ENCODE measurements at regions not wholly inside any gene's neighbourhood (a gene's known extent, or its start where the extent isn't known, plus 50 kb on each side); places are given as distances from the start of the nearest gene placed in this dataset.

DNA sequence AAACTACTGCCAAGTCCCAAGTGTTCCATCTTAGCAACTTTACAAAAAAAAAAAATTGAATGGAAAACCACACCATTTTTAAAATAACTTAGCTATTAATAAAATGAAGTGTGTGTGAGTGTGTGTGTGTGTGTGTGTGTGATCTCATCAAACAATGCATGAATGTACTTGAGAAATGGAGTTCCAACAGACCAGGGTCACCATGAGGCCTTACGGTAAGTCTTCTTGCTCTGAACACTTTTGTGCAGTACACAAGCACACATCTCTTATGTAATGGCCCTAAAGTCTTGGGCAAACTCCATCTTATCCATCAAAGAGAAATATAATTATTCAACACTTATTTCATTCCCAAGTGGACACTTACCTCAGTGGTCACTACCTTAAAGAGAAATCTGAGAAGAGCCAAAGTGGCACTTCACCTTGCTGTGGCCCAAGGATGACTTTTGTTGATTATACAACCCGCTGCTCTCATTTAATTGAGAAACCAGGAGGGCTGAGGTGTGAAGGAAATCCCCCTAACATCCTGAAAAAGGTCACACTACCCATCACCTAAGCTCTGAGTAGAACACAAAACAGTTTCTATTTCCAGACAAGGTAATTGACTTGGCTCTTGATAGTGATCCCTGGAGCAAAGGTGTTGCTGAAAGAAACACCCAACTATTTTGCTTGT, 96.5 kb upstream of the PRDX4 start:
- no peaks in the 10 kb centered on the region for H3F3A ChIP-seq (ENCODE audit: control insufficient read depth, insufficient read depth)
- no peaks in the 10 kb centered on the region for H3K27me3 ChIP-seq (ENCODE audit: control insufficient read depth, low read length)
- H3K4me1 ChIP-seq (ENCODE audit: control insufficient read depth, low read length): no peaks in the 10 kb centered on the region
- H3K36me3 ChIP-seq (ENCODE audit: control insufficient read depth, low read length): no peaks in the 10 kb centered on the region
- H3K27ac ChIP-seq (ENCODE audit: low read depth, low read length): no peak overlapping the region
- H3K4me2 ChIP-seq (ENCODE audit: low read length): no peak overlapping the region
- H3K4me3 ChIP-seq (ENCODE audit: low read length): no peak overlapping the region
- no peaks in the 10 kb centered on the region for H3K9me3 ChIP-seq (ENCODE audit: control insufficient read depth, insufficient read depth, low read length)
- H3K9me2 ChIP-seq (replicated peaks; ENCODE audit: control insufficient read depth, low read length): no peaks in the 10 kb centered on the region
- TF ChIP-seq, protein P1, sequence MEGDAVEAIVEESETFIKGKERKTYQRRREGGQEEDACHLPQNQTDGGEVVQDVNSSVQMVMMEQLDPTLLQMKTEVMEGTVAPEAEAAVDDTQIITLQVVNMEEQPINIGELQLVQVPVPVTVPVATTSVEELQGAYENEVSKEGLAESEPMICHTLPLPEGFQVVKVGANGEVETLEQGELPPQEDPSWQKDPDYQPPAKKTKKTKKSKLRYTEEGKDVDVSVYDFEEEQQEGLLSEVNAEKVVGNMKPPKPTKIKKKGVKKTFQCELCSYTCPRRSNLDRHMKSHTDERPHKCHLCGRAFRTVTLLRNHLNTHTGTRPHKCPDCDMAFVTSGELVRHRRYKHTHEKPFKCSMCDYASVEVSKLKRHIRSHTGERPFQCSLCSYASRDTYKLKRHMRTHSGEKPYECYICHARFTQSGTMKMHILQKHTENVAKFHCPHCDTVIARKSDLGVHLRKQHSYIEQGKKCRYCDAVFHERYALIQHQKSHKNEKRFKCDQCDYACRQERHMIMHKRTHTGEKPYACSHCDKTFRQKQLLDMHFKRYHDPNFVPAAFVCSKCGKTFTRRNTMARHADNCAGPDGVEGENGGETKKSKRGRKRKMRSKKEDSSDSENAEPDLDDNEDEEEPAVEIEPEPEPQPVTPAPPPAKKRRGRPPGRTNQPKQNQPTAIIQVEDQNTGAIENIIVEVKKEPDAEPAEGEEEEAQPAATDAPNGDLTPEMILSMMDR (IDR thresholded peaks at IDR 0.05; ENCODE audit: low read depth, low read length, poor library complexity, severe bottlenecking): no peak
- no peak for TF ChIP-seq EZH2phosphoT487 (IDR thresholded peaks at IDR 0.05; ENCODE audit: borderline replicate concordance, low read length)
- no peaks in the 10 kb centered on the region for H3K79me2 ChIP-seq (ENCODE audit: control insufficient read depth, low read length)
- H4K20me1 ChIP-seq (ENCODE audit: control insufficient read depth, insufficient read depth, low read depth, low read length): no peaks in the 10 kb centered on the region

DNA sequence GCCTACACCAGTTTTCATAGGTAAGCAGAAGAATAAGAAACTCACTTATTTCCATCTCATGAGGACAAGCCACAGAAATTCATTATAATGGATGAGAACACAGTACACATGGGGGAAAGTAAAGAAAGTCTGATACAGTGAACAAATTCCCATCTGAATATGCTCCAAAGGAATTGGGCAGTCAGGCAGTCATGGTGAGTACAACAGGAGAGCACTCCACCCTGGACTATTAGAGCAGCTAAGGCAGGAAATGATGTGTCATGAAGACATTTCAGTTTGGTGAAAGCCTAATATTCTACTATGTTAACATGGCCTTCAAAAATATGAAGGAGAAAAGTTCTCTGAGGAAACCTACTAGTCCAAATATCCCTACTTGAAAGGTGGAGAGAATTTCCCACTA, 92.0 kb upstream of the PRDX4 start:
- H3K27ac ChIP-seq (ENCODE audit: low read depth, low read length): no peak overlapping the region
- H3K27me3 ChIP-seq (ENCODE audit: control insufficient read depth, low read length): no peaks in the 10 kb centered on the region
- no peaks in the 10 kb centered on the region for H4K20me1 ChIP-seq (ENCODE audit: control insufficient read depth, insufficient read depth, low read depth, low read length)
- H3K4me3 ChIP-seq (ENCODE audit: low read length): no peak overlapping the region
- H3K9me3 ChIP-seq (ENCODE audit: control insufficient read depth, insufficient read depth, low read length): no peaks in the 10 kb centered on the region
- H3K9me2 ChIP-seq (replicated peaks; ENCODE audit: control insufficient read depth, low read length): no peaks in the 10 kb centered on the region
- no peak for TF ChIP-seq EZH2phosphoT487 (IDR thresholded peaks at IDR 0.05; ENCODE audit: borderline replicate concordance, low read length)
- TF ChIP-seq, protein P1 (IDR thresholded peaks at IDR 0.05; ENCODE audit: low read depth, low read length, poor library complexity, severe bottlenecking): no peak
- no peaks in the 10 kb centered on the region for H3K4me1 ChIP-seq (ENCODE audit: control insufficient read depth, low read length)
- H3K79me2 ChIP-seq (ENCODE audit: control insufficient read depth, low read length): no peaks in the 10 kb centered on the region
- no peaks in the 10 kb centered on the region for H3F3A ChIP-seq (ENCODE audit: control insufficient read depth, insufficient read depth)
- H3K4me2 ChIP-seq (ENCODE audit: low read length): no peak overlapping the region
- no peaks in the 10 kb centered on the region for H3K36me3 ChIP-seq (ENCODE audit: control insufficient read depth, low read length)

GRCh38 chrX:23578079-23578478, 89.2 kb upstream of the PRDX4 start:
- Histone ChIP-seq H3K9me3 (ENCODE audit: control insufficient read depth, insufficient read depth, low read length) (no peaks in the 10 kb centered on the region), H3K4me1 (ENCODE audit: control insufficient read depth, low read length) (no peaks in the 10 kb centered on the region), H3K27ac (ENCODE audit: low read depth, low read length) (no peak overlapping the region), H3K4me3 (ENCODE audit: low read length) (no peak overlapping the region), H3K27me3 (ENCODE audit: control insufficient read depth, low read length) (no peaks in the 10 kb centered on the region), H3K9me2 (replicated peaks; ENCODE audit: control insufficient read depth, low read length) (no peaks in the 10 kb centered on the region), H3K4me2 (ENCODE audit: low read length) (no peak overlapping the region), H3K79me2 (ENCODE audit: control insufficient read depth, low read length) (no peaks in the 10 kb centered on the region), H4K20me1 (ENCODE audit: control insufficient read depth, insufficient read depth, low read depth, low read length) (no peaks in the 10 kb centered on the region), H3K36me3 (ENCODE audit: control insufficient read depth, low read length) (no peaks in the 10 kb centered on the region), H3F3A (ENCODE audit: control insufficient read depth, insufficient read depth) (no peaks in the 10 kb centered on the region)
- TF ChIP-seq EZH2phosphoT487 (IDR thresholded peaks at IDR 0.05; ENCODE audit: borderline replicate concordance, low read length): no peak
- TF ChIP-seq, protein P1 (IDR thresholded peaks at IDR 0.05; ENCODE audit: low read depth, low read length, poor library complexity, severe bottlenecking): no peak
